DMS153 treated with DMSO at 0.1 percent for 48 hours (cell line): ENCODE measurements at regions not wholly inside any gene's neighbourhood (a gene's known extent, or its start where the extent isn't known, plus 50 kb on each side); places are given as distances from the start of the nearest gene placed in this dataset.

Experiments used
- DNase-seq: peaks from one replicate; lab custom pipeline; 2025; ENCODE audit not compliant: unreplicated experiment; lab: John Stamatoyannopoulos, UW

DNA sequence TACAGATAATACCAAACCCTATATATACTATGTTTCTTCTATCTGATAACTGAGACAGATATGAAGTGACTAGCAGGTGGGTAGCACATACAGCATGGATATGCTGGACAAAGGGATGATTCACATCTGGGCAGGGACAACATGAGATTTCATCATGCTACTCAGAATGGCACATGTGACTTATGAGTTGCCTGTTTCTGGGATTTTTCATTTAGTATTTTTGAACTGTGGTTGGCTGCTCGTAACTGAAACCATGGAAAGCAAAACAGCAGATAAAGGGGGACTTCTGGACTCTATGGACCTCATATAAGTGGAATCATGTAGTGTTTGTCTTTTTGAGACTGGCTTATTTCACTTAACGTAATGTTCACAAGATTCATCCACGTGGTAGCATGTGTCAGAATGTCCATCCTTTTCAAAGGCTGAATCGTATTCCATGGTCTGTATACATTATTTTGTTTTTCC is 883.0 kb downstream of the TBC1D22A start:
- no peak for DNase-seq

DNA sequence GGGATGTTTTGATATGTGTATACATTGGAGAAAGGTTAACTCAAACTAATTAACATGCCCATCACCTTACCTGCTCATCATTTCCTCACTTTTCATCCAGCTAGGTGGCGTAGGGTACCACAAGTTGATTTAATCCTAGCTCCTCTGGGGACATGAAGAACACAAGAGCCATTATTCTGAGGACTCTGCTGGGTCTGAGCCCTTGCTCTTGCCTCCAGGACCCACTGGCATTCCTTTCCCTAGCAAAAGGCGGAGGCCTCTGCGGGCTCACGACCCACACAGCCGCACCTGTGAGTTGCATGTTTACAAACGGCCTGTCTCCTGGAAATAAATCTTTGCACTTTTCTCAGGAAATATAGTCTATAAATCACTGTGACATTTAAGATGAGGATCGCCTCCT is 871.9 kb downstream of the TBC1D22A start:
- DNase-seq, result no peak

DNA sequence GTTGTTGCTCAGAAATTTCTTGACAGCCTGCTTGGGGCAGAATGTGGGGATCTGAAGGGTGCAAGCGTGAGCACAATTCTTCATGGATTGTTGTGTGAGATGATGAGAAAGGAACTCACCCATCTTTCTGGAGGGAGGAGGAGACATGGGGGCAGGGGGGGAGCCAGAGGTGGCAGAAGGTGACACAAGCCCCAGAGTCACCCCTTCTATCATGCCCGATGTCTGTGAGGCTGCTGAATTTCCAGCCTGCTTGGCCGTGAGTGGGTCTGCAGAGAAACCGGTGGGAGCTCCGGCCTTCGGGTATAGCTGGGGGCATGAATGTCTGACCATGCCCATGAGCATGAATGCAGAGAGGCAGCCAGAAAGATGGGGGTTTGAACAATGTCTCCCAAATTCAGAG is 870.7 kb downstream of the TBC1D22A start:
- DNase-seq, result no peak

- no peak for DNase-seq
Observed at GRCh38 chr22:47632701-47633100, 870.3 kb downstream of the TBC1D22A start.

GRCh38 chr22:47631571-47632102 is 869.2 kb downstream of the TBC1D22A start:
- DNase-seq, result peak; percentile 42

DNA sequence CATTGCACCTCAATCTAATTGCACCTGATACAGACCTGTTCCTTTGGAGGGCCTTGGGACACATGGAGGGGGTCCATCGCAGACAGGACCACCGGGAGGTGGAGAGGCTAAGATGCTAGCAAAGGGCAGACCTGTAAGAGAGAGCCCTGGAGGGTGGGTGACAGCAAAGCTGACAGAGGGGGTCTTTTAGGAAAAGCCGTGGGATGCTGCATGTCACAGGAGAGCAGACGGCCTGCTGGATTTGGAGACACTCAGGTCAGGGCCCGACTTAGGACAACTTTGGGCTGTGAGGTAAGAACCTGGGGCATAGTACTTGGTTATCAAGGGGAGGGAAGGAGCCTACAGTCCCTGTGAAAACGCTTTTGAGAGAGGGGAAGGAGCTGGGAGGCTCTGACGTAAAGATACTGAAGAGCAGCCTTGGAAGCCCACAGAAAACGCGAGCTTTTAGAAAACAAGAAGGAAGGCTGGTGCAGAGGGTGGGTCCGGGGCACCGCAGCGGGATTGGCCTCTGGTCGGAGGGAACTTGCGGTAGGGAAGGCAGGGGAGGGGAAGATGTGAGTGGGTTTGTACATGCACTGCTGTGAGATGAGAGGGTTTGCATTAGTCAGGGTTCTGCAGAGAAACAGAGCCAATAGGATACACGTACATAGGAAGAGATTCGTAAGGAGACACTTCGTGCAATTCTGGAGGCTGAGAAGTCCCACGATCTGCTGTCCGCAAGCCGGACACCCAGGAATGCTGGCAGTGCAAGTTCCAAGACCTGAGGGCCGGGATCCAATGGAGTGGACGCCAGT is 868.5 kb downstream of the TBC1D22A start:
- DNase-seq, result no peak

- no peak for DNase-seq
Observed at GRCh38 chr22:47629791-47630655, 867.6 kb downstream of the TBC1D22A start.

GRCh38 chr22:47629273-47629711 is 866.8 kb downstream of the TBC1D22A start:
- DNase-seq, result no peak

- DNase-seq, result no peak
Observed at GRCh38 chr22:47628477-47629272, 866.2 kb downstream of the TBC1D22A start.

- DNase-seq, result no peak
Observed at GRCh38 chr22:47627556-47628253, 865.3 kb downstream of the TBC1D22A start.

GRCh38 chr22:47626428-47627390 is 864.3 kb downstream of the TBC1D22A start:
- DNase-seq, result no peak

- no peak for DNase-seq
Observed at GRCh38 chr22:47625531-47626427, 863.3 kb downstream of the TBC1D22A start.

DNA sequence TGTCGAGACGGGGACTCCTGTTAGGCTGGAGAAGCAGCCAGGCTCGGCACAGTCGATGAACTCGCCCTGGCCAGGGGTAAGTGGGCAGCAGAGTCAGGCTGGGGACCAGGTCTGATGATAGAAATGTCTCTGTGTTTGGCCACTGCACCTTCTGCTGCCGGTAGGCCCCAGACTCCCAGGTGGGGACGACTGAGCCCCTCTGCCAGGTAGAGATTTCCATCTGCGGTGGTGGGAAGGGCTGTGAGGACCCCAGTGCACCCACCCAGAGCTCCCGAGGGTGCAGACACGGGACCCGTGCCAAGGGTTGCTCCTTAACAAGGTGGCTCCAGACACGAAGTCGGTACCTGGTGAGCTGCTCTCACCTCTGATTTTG is 862.5 kb downstream of the TBC1D22A start:
- DNase-seq, result no peak

DNA sequence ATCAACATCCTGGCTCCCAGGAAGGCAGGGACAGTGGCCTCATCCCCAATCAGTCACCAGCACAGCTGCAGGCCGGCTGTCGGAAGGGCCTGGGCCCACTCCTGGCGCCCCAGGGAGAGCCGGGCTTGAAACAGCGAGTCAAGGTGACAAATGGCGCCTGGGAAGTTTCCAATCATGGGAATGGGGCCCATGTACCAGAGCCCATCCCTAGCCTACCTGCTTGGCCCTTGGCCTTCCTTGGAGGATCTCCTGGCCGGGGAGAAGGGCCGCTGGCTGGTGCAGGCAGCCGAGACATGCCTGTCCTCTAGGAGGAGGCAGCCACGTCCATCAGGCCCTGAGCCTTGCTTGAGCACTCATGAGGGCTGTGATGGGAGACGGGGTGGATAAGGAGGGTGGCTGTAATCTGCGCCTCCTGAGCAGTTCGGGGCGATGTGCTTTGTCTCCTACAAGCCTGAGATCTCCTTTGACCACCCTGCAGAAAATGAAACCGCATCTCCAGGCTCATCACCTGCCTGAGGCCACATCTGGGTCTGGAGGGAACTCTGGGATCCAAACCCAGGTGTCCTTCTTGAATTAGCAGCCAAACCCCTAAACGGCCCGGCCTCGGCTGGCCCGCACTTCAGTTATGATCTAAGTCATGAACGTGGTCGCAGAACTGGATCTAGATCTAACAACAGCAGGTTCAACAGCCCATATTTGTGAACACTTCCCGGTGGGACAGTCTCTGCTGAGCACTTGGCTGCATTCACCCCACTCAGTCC is 862.0 kb downstream of the TBC1D22A start:
- DNase-seq, result no peak

GRCh38 chr22:47623763-47624148 is 861.3 kb downstream of the TBC1D22A start:
- no peak for DNase-seq

DNA sequence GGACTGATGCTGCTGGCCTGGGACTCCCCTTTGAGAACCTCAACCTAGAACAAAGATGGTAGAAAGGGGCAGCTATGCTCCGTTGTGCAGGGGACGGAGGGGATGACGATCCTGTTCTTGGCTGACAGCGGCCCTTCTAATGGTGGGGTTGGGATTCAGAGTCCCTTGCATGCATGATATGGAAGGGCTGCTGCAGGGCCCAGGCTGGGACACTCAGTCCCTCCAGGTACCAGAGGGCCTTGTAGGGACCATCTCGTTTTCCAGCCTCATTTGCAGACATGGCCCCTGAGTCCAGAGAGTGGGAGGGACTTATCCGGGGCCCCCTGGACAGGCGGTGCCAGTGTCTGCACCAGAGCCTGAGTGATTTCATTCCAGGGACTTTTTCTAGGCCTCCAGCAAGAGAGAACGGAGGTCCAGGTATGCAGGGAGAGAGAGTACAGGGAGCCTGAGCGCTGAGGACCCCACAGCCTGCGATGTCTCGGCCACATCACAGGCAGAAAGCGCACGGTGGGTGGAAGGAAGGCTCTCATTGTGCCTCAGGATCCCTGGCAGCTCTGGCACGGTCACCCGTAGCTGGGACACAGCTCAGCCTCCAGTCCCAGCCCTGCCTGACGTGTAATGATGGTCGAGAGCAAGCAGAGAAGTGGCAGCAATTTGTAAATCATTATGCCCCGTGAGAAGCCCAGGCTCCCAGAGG is 860.8 kb downstream of the TBC1D22A start:
- DNase-seq, result no peak

DNA sequence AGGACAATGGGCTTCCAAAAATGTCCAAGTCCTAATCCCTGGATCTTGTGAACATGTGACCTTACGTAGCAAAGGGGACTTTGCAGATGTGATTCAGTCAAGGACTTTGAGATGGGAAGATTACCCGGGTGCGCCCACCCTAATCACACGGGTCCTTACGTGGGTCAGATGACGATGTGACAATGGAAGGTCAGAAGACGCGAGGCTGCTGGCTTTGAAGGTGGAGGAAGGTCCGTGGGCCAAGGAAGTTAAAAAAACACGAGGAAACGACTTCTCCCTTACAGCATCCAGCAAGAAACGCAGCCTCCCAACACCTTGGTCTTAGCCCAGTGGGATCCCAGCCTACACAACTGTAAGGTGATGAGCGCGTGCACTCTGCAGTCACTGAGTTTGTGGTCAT is 860.1 kb downstream of the TBC1D22A start:
- no peak for DNase-seq
